Endothelial cell of umbilical vein (primary cell): ENCODE measurements at regions not wholly inside any gene's neighbourhood (a gene's known extent, or its start where the extent isn't known, plus 50 kb on each side); places are given as distances from the start of the nearest gene placed in this dataset.

Experiments used
- BruUV-seq: library from RNA; stranded (reverse); fragments of 400-500 nt; replicated peaks from 2 replicates; lab custom pipeline; 2021; lab: Mats Ljungman, UMichigan
- CTCF ChIA-PET: fragments of 300-600, 350-600 bp; sonication (Branson Sonifier 250); formaldehyde crosslinking; loops from one replicate; lab custom pipeline; 2021; ENCODE audit warnings: antibody characterized with exemption, inconsistent platforms; lab: Charles Lee
- POLR2A ChIA-PET: fragments of 300-600, 350-600 bp; sonication (Branson Sonifier 250); formaldehyde crosslinking; loops from one replicate; lab custom pipeline; 2021; ENCODE audit warnings: antibody characterized with exemption, inconsistent platforms; lab: Charles Lee
- DNase-seq: peaks from one replicate; pipeline ENCODE4 v3.0.0-alpha.2; 2011; ENCODE audit warnings: low read depth, low spot score
- FAIRE-seq: peaks from 2 replicates; lab custom pipeline; 2011; peaks lifted over from hg19 to GRCh38; lab: Jason Lieb, UNC
- H2AFZ ChIP-seq: 2 replicates; pipeline ENCODE4 v1.6.0; 2012; ENCODE audit warnings: low read depth, low read length, control low read depth, inconsistent platforms
- H3K27ac ChIP-seq: 2 replicates; pipeline ENCODE4 v1.5.1; 2011; ENCODE audit warnings: low read depth, mild to moderate bottlenecking, control low read depth, low read length, moderate library complexity; ENCODE audit not compliant: insufficient read depth
- H3K27me3 ChIP-seq, 2 experiments: 2 replicates each; pipeline versions ENCODE4 v1.6.0 to v1.6.1; 2011; ENCODE audit warnings: low read length in 2 of 2, mixed read lengths in 1 of 2; ENCODE audit not compliant: control insufficient read depth in 2 of 2, insufficient read depth in 2 of 2
- H3K36me3 ChIP-seq, 2 experiments: 2 replicates in 1 of 2; 3 replicates in 1 of 2; pipeline ENCODE4 v1.5.1; 2011; ENCODE audit warnings: low read length in 2 of 2, mild to moderate bottlenecking in 1 of 2, moderate library complexity in 1 of 2; ENCODE audit not compliant: control insufficient read depth in 2 of 2, insufficient read depth in 2 of 2; ENCODE audit errors: extremely low read depth in 1 of 2
- H3K4me1 ChIP-seq: 3 replicates; pipeline ENCODE4 v1.5.1; 2011; ENCODE audit warnings: mild to moderate bottlenecking, low read length; ENCODE audit not compliant: control insufficient read depth, insufficient read depth; ENCODE audit errors: extremely low read depth
- H3K4me2 ChIP-seq: 2 replicates; pipeline ENCODE4 v1.6.1; 2011; ENCODE audit warnings: low read length, control low read depth, mixed read lengths; ENCODE audit not compliant: insufficient read depth
- H3K4me3 ChIP-seq, 3 experiments: fragments of 200-600 bp in 1 of 3; sonication (generic), shearing (Covaris generic) in 1 of 3; replicated peaks in 1 of 3; 2 replicates each; pipeline ENCODE4 v1.5.1; 2011 to 2016; ENCODE audit warnings: control low read depth in 3 of 3, low read length in 3 of 3, mild to moderate bottlenecking in 2 of 3, inconsistent platforms in 1 of 3, low read depth in 1 of 3, moderate library complexity in 1 of 3; ENCODE audit not compliant: insufficient read depth in 1 of 3
- H3K79me2 ChIP-seq: 2 replicates; pipeline ENCODE4 v1.6.0; 2012; ENCODE audit warnings: low read length, inconsistent platforms; ENCODE audit not compliant: control insufficient read depth, insufficient read depth
- H3K9ac ChIP-seq: replicated peaks from 2 replicates; pipeline ENCODE3; 2011; ENCODE audit warnings: low read length, control low read depth; ENCODE audit not compliant: insufficient read depth; ENCODE audit errors: extremely low read depth
- H3K9me1 ChIP-seq: replicated peaks from 3 replicates; pipeline ENCODE4 v1.6.0; 2011; ENCODE audit warnings: mild to moderate bottlenecking, low read length; ENCODE audit not compliant: control insufficient read depth, insufficient read depth; ENCODE audit errors: extremely low read depth
- H3K9me3 ChIP-seq: replicated peaks from 2 replicates; pipeline ENCODE4 v1.5.1; 2012; ENCODE audit warnings: low read length, inconsistent platforms; ENCODE audit not compliant: control insufficient read depth, insufficient read depth
- H4K20me1 ChIP-seq: replicated peaks from 2 replicates; pipeline ENCODE3; 2011; ENCODE audit warnings: mild to moderate bottlenecking, low read length; ENCODE audit not compliant: control insufficient read depth, insufficient read depth; ENCODE audit errors: extremely low read depth
- EZH2 ChIP-seq: IDR thresholded peaks from 2 replicates; pipeline ENCODE4 v1.6.1; 2012; ENCODE audit warnings: borderline replicate concordance, low read depth, mild to moderate bottlenecking, moderate library complexity, low read length, inconsistent platforms; ENCODE audit not compliant: severe bottlenecking
- FOS ChIP-seq: IDR thresholded peaks from 2 replicates; pipeline ENCODE4 v1.6.1; 2011; ENCODE audit warnings: mild to moderate bottlenecking, low read length, moderate library complexity, borderline replicate concordance; ENCODE audit not compliant: insufficient read depth
- GATA2 ChIP-seq: IDR thresholded peaks from 2 replicates; pipeline ENCODE4 v1.7.0; 2011; ENCODE audit warnings: low read depth, mild to moderate bottlenecking, moderate library complexity, mixed read lengths, low read length; ENCODE audit not compliant: insufficient read length, insufficient read depth
- JUN ChIP-seq: IDR thresholded peaks from 2 replicates; pipeline ENCODE4 v1.6.1; 2011; ENCODE audit warnings: borderline replicate concordance, low read depth; ENCODE audit not compliant: insufficient read length, insufficient read depth
- MAX ChIP-seq: IDR thresholded peaks from 2 replicates; pipeline ENCODE4 v1.6.1; 2011; ENCODE audit not compliant: insufficient read depth, insufficient read length
- MYC ChIP-seq: IDR thresholded peaks from one replicate; pipeline ENCODE4 v1.6.1; 2011; ENCODE audit warnings: mild to moderate bottlenecking, low read depth, low read length
- POLR2A ChIP-seq: IDR thresholded peaks from 2 replicates; pipeline ENCODE4 v1.6.1; 2012; ENCODE audit warnings: low read depth, mild to moderate bottlenecking, control low read depth, low read length
- POLR2AphosphoS5 ChIP-seq: IDR thresholded peaks from 2 replicates; pipeline ENCODE4 v1.6.1; 2012; ENCODE audit warnings: low read depth, mild to moderate bottlenecking, control low read depth, low read length, moderate library complexity; ENCODE audit not compliant: insufficient read depth
- dilution Hi-C: fragments of 300-500 bp; cut with MboI; formaldehyde crosslinking; loops from one replicate; pipeline ENCODE4 v1.15.0; 2019; ENCODE audit warnings: low sequenced_read_pairs; ENCODE audit not compliant: extremely low pct_ligation_motif_present
- intact Hi-C: fragments of 100-400 bp; cut with micrococcal nuclease; formaldehyde crosslinking; loops from one replicate; pipeline ENCODE4 v1.10.0; 2022
- TF ChIP-seq, protein P1 (sequence below), 2 donors: IDR thresholded peaks; 1 replicate in 1 of 2; 2 replicates in 1 of 2; pipeline ENCODE4 v1.5.1; 2011; ENCODE audit warnings: low read length in 2 of 2, mild to moderate bottlenecking in 2 of 2, moderate library complexity in 2 of 2, control low read depth in 1 of 2, inconsistent platforms in 1 of 2, low read depth in 1 of 2; ENCODE audit not compliant: insufficient read depth in 1 of 2; ENCODE audit errors: extremely low read depth in 1 of 2

DNA sequence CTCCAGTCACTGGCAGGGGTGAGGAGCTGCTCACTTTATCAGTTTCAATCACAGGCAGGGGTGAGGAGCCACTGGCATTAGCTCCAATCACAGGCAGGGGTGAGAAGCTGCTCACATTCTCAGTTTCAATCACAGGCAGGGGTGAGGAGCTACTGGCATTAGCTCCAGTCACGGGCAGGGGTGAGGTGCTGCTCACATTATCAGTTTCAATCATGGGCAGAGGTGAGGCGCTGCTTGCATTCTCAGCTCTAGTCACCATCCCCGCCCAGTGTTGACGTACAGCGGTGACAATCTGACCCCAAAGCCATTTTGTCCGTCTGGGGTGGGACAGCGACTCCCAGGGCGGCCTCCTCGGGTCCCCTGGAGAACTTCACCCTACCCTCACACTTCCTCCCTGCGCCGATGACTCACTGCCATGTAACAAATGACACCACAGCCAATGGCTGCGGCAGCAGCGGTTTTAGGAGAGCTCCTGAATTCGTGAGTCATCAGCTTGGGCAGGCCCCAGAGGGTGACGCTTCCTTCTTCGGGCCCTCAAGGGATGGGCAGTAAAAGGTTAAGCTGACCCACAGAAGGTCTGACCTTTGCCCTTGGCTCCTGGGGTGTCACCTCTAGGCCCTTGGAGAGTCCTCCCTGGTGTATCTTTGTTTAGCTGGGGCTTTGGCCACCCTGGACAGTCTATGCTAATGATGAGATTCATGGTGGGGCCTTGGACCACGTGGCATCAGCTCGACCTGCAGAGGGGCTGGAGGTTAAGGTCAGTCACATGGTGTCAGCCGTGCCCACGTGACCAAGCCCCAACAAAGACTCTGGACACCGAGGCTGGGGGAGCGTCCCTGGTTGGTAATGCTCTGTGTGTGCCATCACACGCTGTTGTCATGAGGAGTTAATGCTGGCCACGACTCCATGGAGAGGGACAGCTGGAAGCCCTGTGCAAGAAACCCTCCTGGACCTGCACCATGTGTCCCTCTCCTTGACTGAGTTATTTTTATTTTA is 171.7 kb downstream of the C16orf95 start:
- Histone ChIP-seq H3K27ac (no peak overlapping the region), H3K9me1 (no peaks in the 10 kb centered on the region), H3K79me2 (no peaks in the 10 kb centered on the region), H3K4me1 (no peaks in the 10 kb centered on the region), H3K9me3 (no peaks in the 10 kb centered on the region), H3K27me3 (peaks cover 0 to 2% of the 10 kb centered on the region in 2 experiments), H3K9ac (no peak overlapping the region), H3K4me3 (no peak overlapping the region), H2AFZ (no peak overlapping the region), H3K4me2 (no peak overlapping the region), H4K20me1 (no peaks in the 10 kb centered on the region), H3K36me3 (no peaks in the 10 kb centered on the region)
- dilution Hi-C loops, result no loop called here
- POLR2A ChIA-PET, result interaction anchor here (0.6 kb wide), 1 partner anchor 16 kb away, joined by 4 read pairs; no protein-coding TSS in a partner anchor
- CTCF ChIA-PET, result interaction anchor here (1.0 to 1.4 kb wide), 6 partner anchors 9 to 581 kb away, joined by 3 to 5 read pairs (median 4); no protein-coding TSS in a partner anchor
- FAIRE-seq (no peak), DNase-seq (no peak)
- no peak for TF ChIP-seq EZH2
- no peak for TF ChIP-seq JUN
- no peak for TF ChIP-seq POLR2A
- TF ChIP-seq, protein P1, sequence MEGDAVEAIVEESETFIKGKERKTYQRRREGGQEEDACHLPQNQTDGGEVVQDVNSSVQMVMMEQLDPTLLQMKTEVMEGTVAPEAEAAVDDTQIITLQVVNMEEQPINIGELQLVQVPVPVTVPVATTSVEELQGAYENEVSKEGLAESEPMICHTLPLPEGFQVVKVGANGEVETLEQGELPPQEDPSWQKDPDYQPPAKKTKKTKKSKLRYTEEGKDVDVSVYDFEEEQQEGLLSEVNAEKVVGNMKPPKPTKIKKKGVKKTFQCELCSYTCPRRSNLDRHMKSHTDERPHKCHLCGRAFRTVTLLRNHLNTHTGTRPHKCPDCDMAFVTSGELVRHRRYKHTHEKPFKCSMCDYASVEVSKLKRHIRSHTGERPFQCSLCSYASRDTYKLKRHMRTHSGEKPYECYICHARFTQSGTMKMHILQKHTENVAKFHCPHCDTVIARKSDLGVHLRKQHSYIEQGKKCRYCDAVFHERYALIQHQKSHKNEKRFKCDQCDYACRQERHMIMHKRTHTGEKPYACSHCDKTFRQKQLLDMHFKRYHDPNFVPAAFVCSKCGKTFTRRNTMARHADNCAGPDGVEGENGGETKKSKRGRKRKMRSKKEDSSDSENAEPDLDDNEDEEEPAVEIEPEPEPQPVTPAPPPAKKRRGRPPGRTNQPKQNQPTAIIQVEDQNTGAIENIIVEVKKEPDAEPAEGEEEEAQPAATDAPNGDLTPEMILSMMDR (IDR thresholded peaks at IDR 0.05; ENCODE audit: extremely low read depth in 1 of 2, insufficient read depth in 1 of 2, low read depth in 1 of 2, low read length in 2 of 2), result no peak
- TF ChIP-seq POLR2AphosphoS5, result no peak
- no peak for TF ChIP-seq FOS
- no peak for TF ChIP-seq GATA2
- TF ChIP-seq MYC, result no peak
- TF ChIP-seq MAX, result no peak
- intact Hi-C loops, result no loop called here
- BruUV-seq, result no TSS peak
